ENCODE measurements at regions not wholly inside any gene's neighbourhood (a gene's known extent, or its start where the extent isn't known, plus 50 kb on each side); places are given as distances from the start of the nearest gene placed in this dataset.
A peak's percentile ranks its signal among the peaks of the same experiment; 100 is the strongest.
"Not testable (repeated sequence)": the region's sequence is repeated elsewhere in the genome, so short reads cannot be mapped to it uniquely, and the experiment has no call there.

GRCh38 chr4:81807386-81807785, 335.7 kb upstream of the RASGEF1B start:
- DNase-seq: no peak

- no peak for DNase-seq
Measured at GRCh38 chr4:81806485-81806884, 334.8 kb upstream of the RASGEF1B start.

GRCh38 chr4:81804849-81805248, 333.1 kb upstream of the RASGEF1B start:
- DNase-seq: no peak

- no peak for DNase-seq
Measured at GRCh38 chr4:81802285-81802846, 330.7 kb upstream of the RASGEF1B start.

- DNase-seq: no peak
Measured at GRCh38 chr4:81799371-81799770, 327.7 kb upstream of the RASGEF1B start.

GRCh38 chr4:81796790-81797528, 325.3 kb upstream of the RASGEF1B start:
- DNase-seq: no peak

GRCh38 chr4:81792521-81792920, 320.8 kb upstream of the RASGEF1B start:
- DNase-seq: no peak

- no peak for DNase-seq
Measured at GRCh38 chr4:81790477-81790876, 318.8 kb upstream of the RASGEF1B start.

GRCh38 chr4:81789741-81790399, 318.2 kb upstream of the RASGEF1B start:
- DNase-seq: no peak

- no peak for DNase-seq
Measured at GRCh38 chr4:81789158-81789557, 317.5 kb upstream of the RASGEF1B start.

- no peak for DNase-seq
Measured at GRCh38 chr4:81786766-81787165, 315.1 kb upstream of the RASGEF1B start.

- DNase-seq: peak; percentile 35
Measured at GRCh38 chr4:81786063-81786763, 314.5 kb upstream of the RASGEF1B start.

- DNase-seq: no peak
Measured at GRCh38 chr4:81785338-81785737, 313.6 kb upstream of the RASGEF1B start.

- no peak for DNase-seq
Measured at GRCh38 chr4:81783558-81783957, 311.9 kb upstream of the RASGEF1B start.

- DNase-seq: no peak
Measured at GRCh38 chr4:81781799-81782198, 310.1 kb upstream of the RASGEF1B start.

GRCh38 chr4:81777718-81778117, 306.0 kb upstream of the RASGEF1B start:
- not testable (repeated sequence) for DNase-seq

GRCh38 chr4:81776794-81777193, 305.1 kb upstream of the RASGEF1B start:
- no peak for DNase-seq

- DNase-seq: no peak
Measured at GRCh38 chr4:81773557-81773956, 301.9 kb upstream of the RASGEF1B start.

- no peak for DNase-seq
Measured at GRCh38 chr4:81771721-81772120, 300.0 kb upstream of the RASGEF1B start.

GRCh38 chr4:81769244-81769643, 297.5 kb upstream of the RASGEF1B start:
- DNase-seq: no peak

- DNase-seq: no peak
Measured at GRCh38 chr4:81758574-81759264, 287.0 kb upstream of the RASGEF1B start.

- DNase-seq: peak; percentile 28
Measured at GRCh38 chr4:81757691-81758090, 286.0 kb upstream of the RASGEF1B start.

- DNase-seq: no peak
Measured at GRCh38 chr4:81756973-81757372, 285.3 kb upstream of the RASGEF1B start.
